CD4-positive, alpha-beta T cell (primary cell): ENCODE measurements at regions not wholly inside any gene's neighbourhood (a gene's known extent, or its start where the extent isn't known, plus 50 kb on each side); places are given as distances from the start of the nearest gene placed in this dataset.
"Not testable (repeated sequence)": the region's sequence is repeated elsewhere in the genome, so short reads cannot be mapped to it uniquely, and the experiment has no call there.

Experiments used
- ATAC-seq: fragments of 200-7000 bp; cut with Tn5 transposase; one replicate; pipeline ENCODE4 v1.10.0; 2022; ENCODE audit warnings: mild to moderate bottlenecking; ENCODE audit not compliant: poor library complexity
- CTCF ChIA-PET: fragments of 350-600 bp; sonication (Branson Sonifier 250); formaldehyde crosslinking; loops from one replicate; lab custom pipeline; 2021; ENCODE audit warnings: antibody characterized with exemption, inconsistent platforms; lab: Charles Lee
- POLR2A ChIA-PET: fragments of 350-600 bp; sonication (Branson Sonifier 250); formaldehyde crosslinking; loops from one replicate; lab custom pipeline; 2021; ENCODE audit warnings: antibody characterized with exemption, inconsistent platforms; lab: Charles Lee
- DNase-seq, 14 experiments: peaks; one replicate each; pipeline ENCODE4 v3.0.0-alpha.2; 2013 to 2020; ENCODE audit warnings: mixed read lengths in 2 of 14
- H3K27ac ChIP-seq, 2 donors: one replicate each; pipeline versions ENCODE4 v1.5.1 to v1.7.0; 2013; ENCODE audit warnings: low read length in 2 of 2, low read depth in 1 of 2, mild to moderate bottlenecking in 1 of 2
- H3K27me3 ChIP-seq, 2 experiments: 1 replicate in 1 of 2; 2 replicates in 1 of 2; pipeline versions ENCODE4 v1.6.1 to v1.7.0; 2013; ENCODE audit warnings: low read length in 2 of 2, control low read depth in 1 of 2, mild to moderate bottlenecking in 1 of 2, moderate library complexity in 1 of 2; ENCODE audit not compliant: insufficient read depth in 2 of 2, control insufficient read depth in 1 of 2
- H3K36me3 ChIP-seq: one replicate; pipeline ENCODE4 v1.6.1; 2013; ENCODE audit warnings: low read length, control low read depth; ENCODE audit not compliant: insufficient read depth
- H3K4me1 ChIP-seq: one replicate; pipeline ENCODE4 v1.6.1; 2013; ENCODE audit warnings: low read length, control low read depth; ENCODE audit not compliant: insufficient read depth
- H3K4me3 ChIP-seq: one replicate; pipeline ENCODE4 v1.5.1; 2013; ENCODE audit warnings: mild to moderate bottlenecking, low read length, moderate library complexity
- H3K9me3 ChIP-seq, 2 experiments: 1 replicate in 1 of 2; 2 replicates in 1 of 2; pipeline versions ENCODE4 v1.6.1 to v1.7.0; 2013; ENCODE audit warnings: low read length in 2 of 2, mild to moderate bottlenecking in 2 of 2, control low read depth in 1 of 2, moderate library complexity in 1 of 2; ENCODE audit not compliant: control insufficient read depth in 1 of 2, insufficient read depth in 1 of 2
- H3K27ac Mint-ChIP-seq: one replicate; pipeline ENCODE4 v1.8.0; 2020; ENCODE audit warnings: mixed read lengths
- H3K27me3 Mint-ChIP-seq: one replicate; pipeline ENCODE4 v1.8.0; 2021; ENCODE audit warnings: mixed read lengths
- H3K36me3 Mint-ChIP-seq: one replicate; pipeline ENCODE4 v1.8.0; 2021; ENCODE audit warnings: low read depth, mixed read lengths
- H3K4me1 Mint-ChIP-seq: one replicate; pipeline ENCODE4 v1.8.0; 2021; ENCODE audit warnings: low read depth, mixed read lengths
- H3K4me3 Mint-ChIP-seq: one replicate; pipeline ENCODE4 v1.8.0; 2020; ENCODE audit warnings: mild to moderate bottlenecking, mixed read lengths
- H3K9me3 Mint-ChIP-seq: one replicate; pipeline ENCODE4 v1.8.0; 2020; ENCODE audit warnings: mixed read lengths
- intact Hi-C, 2 experiments: fragments of 100-400 bp; cut with DNase I in 1 of 2; cut with micrococcal nuclease in 1 of 2; formaldehyde crosslinking; loops; one replicate each; pipeline versions ENCODE4 v1.15.1 to v1.9.0; 2023 to 2025; cut with DNase I, micrococcal nuclease
- TF ChIP-seq, protein P1 (sequence below): fragments of 200-600 bp; IDR thresholded peaks from one replicate; pipeline ENCODE4 v1.8.0; 2022; ENCODE audit warnings: antibody characterized with exemption, mild to moderate bottlenecking

DNA sequence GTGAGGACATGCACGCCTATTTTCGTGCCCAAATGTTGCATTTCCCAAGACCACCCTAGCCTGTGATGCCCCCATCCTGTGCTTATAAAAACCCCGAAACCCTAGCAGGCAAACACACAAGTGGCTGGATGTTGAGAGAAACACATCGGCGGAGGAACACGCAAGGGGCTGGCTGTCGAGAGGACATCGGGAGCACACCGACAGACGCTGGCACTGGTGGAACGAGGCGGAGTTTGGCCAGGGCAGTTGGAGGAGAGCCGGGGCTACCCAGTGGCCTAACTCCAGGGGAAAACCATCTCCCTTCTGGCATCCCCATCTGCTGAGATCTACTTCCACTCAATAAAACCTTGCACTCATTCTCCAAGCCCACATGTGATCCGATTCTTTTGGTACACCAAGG is 225.9 kb upstream of the GRIK2 start:
- Histone ChIP-seq H3K9me3 (peaks cover 10 to 16% of the 10 kb centered on the region in 2 experiments), H3K36me3 (no peaks in the 10 kb centered on the region), H3K27ac (no peak overlapping the region), H3K4me1 (no peaks in the 10 kb centered on the region), H3K27me3 (no peaks in the 10 kb centered on the region), H3K4me3 (no peak overlapping the region)
- no peaks in the 10 kb centered on the region for H3K27me3 Mint-ChIP-seq
- no peak for ATAC-seq
- no peaks in the 10 kb centered on the region for H3K36me3 Mint-ChIP-seq
- H3K9me3 Mint-ChIP-seq: peaks cover 15% of the 10 kb centered on the region
- CTCF ChIA-PET: no interaction called here
- no peak overlapping the region for H3K27ac Mint-ChIP-seq
- POLR2A ChIA-PET: no interaction called here
- TF ChIP-seq, protein P1, sequence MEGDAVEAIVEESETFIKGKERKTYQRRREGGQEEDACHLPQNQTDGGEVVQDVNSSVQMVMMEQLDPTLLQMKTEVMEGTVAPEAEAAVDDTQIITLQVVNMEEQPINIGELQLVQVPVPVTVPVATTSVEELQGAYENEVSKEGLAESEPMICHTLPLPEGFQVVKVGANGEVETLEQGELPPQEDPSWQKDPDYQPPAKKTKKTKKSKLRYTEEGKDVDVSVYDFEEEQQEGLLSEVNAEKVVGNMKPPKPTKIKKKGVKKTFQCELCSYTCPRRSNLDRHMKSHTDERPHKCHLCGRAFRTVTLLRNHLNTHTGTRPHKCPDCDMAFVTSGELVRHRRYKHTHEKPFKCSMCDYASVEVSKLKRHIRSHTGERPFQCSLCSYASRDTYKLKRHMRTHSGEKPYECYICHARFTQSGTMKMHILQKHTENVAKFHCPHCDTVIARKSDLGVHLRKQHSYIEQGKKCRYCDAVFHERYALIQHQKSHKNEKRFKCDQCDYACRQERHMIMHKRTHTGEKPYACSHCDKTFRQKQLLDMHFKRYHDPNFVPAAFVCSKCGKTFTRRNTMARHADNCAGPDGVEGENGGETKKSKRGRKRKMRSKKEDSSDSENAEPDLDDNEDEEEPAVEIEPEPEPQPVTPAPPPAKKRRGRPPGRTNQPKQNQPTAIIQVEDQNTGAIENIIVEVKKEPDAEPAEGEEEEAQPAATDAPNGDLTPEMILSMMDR: no peak
- no peaks in the 10 kb centered on the region for H3K4me1 Mint-ChIP-seq
- H3K4me3 Mint-ChIP-seq: no peak overlapping the region
- no peak for DNase-seq
- intact Hi-C loops: no loop called here

GRCh38 chr6:101171049-101171448 is 222.5 kb upstream of the GRIK2 start:
- H3K4me3 Mint-ChIP-seq, H3K4me1 Mint-ChIP-seq, H3K27ac ChIP-seq, H3K27ac Mint-ChIP-seq, intact Hi-C loops, H3K4me1 ChIP-seq, CTCF ChIA-PET, H3K27me3 ChIP-seq, H3K36me3 Mint-ChIP-seq, DNase-seq, H3K4me3 ChIP-seq, H3K36me3 ChIP-seq, H3K27me3 Mint-ChIP-seq, ATAC-seq, POLR2A ChIA-PET: not testable (repeated sequence)
- H3K9me3 ChIP-seq: peaks cover 10 to 16% of the 10 kb centered on the region in 2 experiments
- peaks cover 13% of the 10 kb centered on the region for H3K9me3 Mint-ChIP-seq

GRCh38 chr6:101178748-101179147 is 214.8 kb upstream of the GRIK2 start:
- no peaks in the 10 kb centered on the region for H3K27me3 ChIP-seq
- no peaks in the 10 kb centered on the region for H3K36me3 Mint-ChIP-seq
- no peak overlapping the region for H3K27ac Mint-ChIP-seq
- ATAC-seq (no peak), DNase-seq (no peak)
- TF ChIP-seq, protein P1: no peak
- H3K9me3 ChIP-seq: no peaks in the 10 kb centered on the region
- no peak overlapping the region for H3K4me3 Mint-ChIP-seq
- CTCF ChIA-PET: no interaction called here
- no peaks in the 10 kb centered on the region for H3K4me1 ChIP-seq
- intact Hi-C loops: no loop called here
- H3K4me1 Mint-ChIP-seq: no peaks in the 10 kb centered on the region
- no peak overlapping the region for H3K27ac ChIP-seq
- H3K36me3 ChIP-seq: no peaks in the 10 kb centered on the region
- H3K4me3 ChIP-seq: no peak overlapping the region
- no peaks in the 10 kb centered on the region for H3K9me3 Mint-ChIP-seq
- POLR2A ChIA-PET: no interaction called here
- H3K27me3 Mint-ChIP-seq: no peaks in the 10 kb centered on the region

DNA sequence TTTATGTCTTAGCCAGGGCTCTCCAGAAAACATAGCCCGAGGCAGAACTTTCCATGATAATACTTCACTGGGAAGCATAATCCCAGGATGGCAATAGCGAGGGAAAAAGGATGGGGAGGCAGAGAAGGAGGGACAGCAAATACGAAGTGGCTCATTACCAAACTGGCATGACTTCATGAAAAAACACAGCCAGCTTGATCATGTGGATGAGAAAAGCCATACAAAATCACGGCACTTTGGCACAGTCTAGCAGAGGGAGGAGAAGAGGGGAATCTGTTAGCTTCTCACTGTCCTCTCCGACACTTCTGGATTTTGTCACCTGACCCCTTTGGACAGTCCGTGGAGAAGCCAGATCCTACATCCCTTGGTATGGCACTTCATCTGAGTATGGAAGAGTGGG is 212.5 kb upstream of the GRIK2 start:
- CTCF ChIA-PET: no interaction called here

DNA sequence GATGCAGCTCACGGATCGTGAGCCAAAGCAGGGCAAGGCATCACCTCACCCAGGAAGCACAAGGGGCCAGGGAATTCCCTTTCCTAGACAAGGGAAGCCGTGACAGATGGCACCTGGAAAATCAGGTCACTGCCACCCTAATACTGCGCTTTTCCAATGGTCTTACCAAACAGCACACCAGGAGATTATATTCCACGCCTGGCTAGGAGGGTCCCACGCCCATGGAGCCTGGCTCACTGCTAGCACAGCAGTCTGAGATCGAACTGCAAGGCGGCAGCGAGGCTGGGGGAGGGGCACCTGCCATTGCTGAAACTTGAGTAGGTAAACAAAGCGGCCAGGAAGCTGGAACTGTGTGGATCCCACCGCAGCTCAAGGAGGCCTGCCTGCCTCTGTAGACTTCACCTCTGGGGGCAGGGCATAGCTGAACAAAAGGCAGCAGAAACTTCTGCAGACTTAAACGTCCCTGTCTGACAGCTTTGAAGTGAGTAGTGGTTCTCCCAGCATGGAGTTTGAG is 205.2 kb upstream of the GRIK2 start:
- H3K4me1 ChIP-seq, H3K27ac ChIP-seq, POLR2A ChIA-PET, H3K4me1 Mint-ChIP-seq, CTCF ChIA-PET, intact Hi-C loops, H3K36me3 Mint-ChIP-seq, H3K27me3 ChIP-seq, H3K27me3 Mint-ChIP-seq, ATAC-seq, DNase-seq, H3K4me3 Mint-ChIP-seq, H3K9me3 ChIP-seq, H3K36me3 ChIP-seq, H3K9me3 Mint-ChIP-seq, H3K4me3 ChIP-seq, H3K27ac Mint-ChIP-seq: not testable (repeated sequence)

More for the DNA sequence above, 212.5 kb upstream of the GRIK2 start:
- Histone ChIP-seq H3K36me3 (no peaks in the 10 kb centered on the region), H3K27me3 (no peaks in the 10 kb centered on the region), H3K4me1 (no peaks in the 10 kb centered on the region), H3K27ac (no peak overlapping the region), H3K9me3 (no peaks in the 10 kb centered on the region), H3K4me3 (no peak overlapping the region)
- ATAC-seq: no peak
- intact Hi-C loops: no loop called here
- TF ChIP-seq, protein P1: no peak
- Mint-ChIP-seq H3K36me3 (no peaks in the 10 kb centered on the region), H3K27me3 (no peaks in the 10 kb centered on the region), H3K27ac (no peak overlapping the region), H3K4me1 (no peaks in the 10 kb centered on the region), H3K9me3 (no peaks in the 10 kb centered on the region), H3K4me3 (no peak overlapping the region)
- POLR2A ChIA-PET: no interaction called here
- no peak for DNase-seq
